Retinal pigment epithelial cell (primary cell): ENCODE measurements at regions not wholly inside any gene's neighbourhood (a gene's known extent, or its start where the extent isn't known, plus 50 kb on each side); places are given as distances from the start of the nearest gene placed in this dataset.

Experiments used
- DNase-seq: peaks from one replicate; pipeline ENCODE4 v3.0.0-alpha.2; 2010; ENCODE audit warnings: low read depth
- H3K4me3 ChIP-seq: 2 replicates; pipeline ENCODE4 v1.5.1; 2011; ENCODE audit warnings: mild to moderate bottlenecking, low read length, control low read depth, moderate library complexity
- CTCF ChIP-seq: conservative IDR thresholded peaks from 2 replicates; pipeline ENCODE4 v1.5.1; 2011; ENCODE audit warnings: low read depth, low read length, control low read depth, inconsistent platforms

GRCh38 chr9:129350143-129350935 is 172.3 kb upstream of the IER5L start:
- TF ChIP-seq CTCF, result no peak
- no peak overlapping the region for H3K4me3 ChIP-seq
- no peak for DNase-seq

DNA sequence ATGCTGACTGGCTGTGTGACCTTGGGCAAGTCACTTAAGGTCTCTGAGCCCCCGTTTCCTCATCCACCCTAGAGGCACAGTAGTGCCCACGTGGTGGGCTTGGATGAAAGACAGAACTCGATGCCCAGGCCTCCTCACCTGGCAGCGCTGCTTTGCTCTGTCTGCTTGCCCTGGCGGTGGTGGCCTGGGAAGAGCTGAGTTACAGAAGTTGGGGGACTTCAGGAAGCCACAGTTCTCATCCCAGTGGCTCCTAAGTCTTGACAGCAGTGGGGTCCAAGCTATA is 171.5 kb upstream of the IER5L start:
- DNase-seq, result no peak
- no peak overlapping the region for H3K4me3 ChIP-seq
- TF ChIP-seq CTCF, result no peak

- H3K4me3 ChIP-seq, result no peak overlapping the region
- no peak for DNase-seq
- TF ChIP-seq CTCF, result no peak
Observed at GRCh38 chr9:129348890-129349664, 171.0 kb upstream of the IER5L start.

GRCh38 chr9:129347316-129348120 is 169.5 kb upstream of the IER5L start:
- TF ChIP-seq CTCF, result no peak
- no peak for DNase-seq
- H3K4me3 ChIP-seq, result no peak overlapping the region

DNA sequence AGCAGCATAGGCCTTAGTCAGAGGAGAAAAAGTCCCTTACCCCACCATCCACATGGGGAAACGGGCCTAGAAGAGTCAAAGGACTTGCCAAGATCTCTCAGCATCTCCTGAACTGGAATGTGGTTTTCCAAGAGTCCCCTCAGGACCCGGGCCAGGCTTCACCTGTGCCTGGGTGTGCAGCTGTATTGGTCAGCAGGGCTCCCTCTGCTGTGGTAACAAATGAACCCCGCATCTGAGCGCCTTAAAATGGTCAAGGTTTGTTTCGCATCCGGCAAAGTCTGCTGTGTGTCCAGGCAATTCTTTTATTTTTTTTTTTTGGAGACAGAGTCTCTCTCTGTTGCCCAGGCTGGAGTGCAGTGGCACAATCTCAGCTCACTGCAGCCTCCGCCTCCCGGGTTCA is 168.0 kb upstream of the IER5L start:
- DNase-seq, result no peak
- TF ChIP-seq CTCF, result no peak
- H3K4me3 ChIP-seq, result no peak overlapping the region

DNA sequence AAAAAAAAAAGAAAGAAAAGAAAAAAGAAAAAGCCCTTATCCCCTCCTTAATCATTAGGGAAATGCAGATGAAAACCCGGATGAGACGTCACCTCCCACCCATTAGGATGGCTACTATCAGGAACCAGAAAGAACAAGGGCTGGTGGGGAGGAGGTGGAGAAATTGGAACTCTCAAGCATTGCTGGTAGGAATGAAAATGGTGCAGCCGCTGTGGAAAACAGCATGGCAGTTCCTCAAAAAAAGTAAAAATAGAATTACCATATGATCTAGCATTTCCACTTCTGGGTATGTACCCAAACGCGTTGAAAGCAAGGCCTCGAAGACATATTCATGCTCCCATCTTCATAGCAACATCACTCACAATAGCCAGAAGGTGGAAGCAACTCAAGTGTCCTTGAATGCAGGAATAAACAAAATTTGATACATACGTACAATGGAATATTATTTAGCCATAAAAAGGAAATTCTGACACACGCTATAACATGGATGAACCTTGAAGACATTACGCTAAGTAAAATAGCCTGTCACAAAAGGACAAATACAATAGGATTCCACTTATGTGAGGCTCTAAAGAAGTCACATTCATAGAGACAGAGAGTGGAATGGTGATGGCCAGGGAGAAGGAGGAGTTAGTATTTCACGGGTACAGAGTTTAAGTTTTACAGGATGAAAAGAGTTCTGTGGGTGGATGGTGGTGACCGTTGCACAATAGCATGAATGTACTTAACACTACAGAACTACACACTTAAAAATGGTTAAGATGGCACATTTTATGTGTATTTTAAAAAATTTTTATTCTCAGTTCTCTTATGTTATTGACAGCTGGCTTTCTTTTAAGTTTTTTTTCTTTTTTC is 166.8 kb upstream of the IER5L start:
- no peak for TF ChIP-seq CTCF
- no peak overlapping the region for H3K4me3 ChIP-seq
- DNase-seq, result no peak
